Colonic mucosa (tissue), 4 donors: ENCODE measurements at regions not wholly inside any gene's neighbourhood (a gene's known extent, or its start where the extent isn't known, plus 50 kb on each side); places are given as distances from the start of the nearest gene placed in this dataset.
A peak's percentile ranks its signal among the peaks of the same experiment; 100 is the strongest.

ENCODE experiments used
- DNase-seq: peaks from one replicate; pipeline ENCODE4 v3.0.0-alpha.2; 2020
- H3K27ac ChIP-seq: fragments of 200-600 bp; one replicate; pipeline ENCODE4 v1.8.0; 2021
- H3K27me3 ChIP-seq: fragments of 200-600 bp; one replicate; pipeline ENCODE4 v1.8.0; 2021
- H3K36me3 ChIP-seq: fragments of 200-600 bp; one replicate; pipeline ENCODE4 v1.8.0; 2021
- H3K4me1 ChIP-seq: fragments of 200-600 bp; one replicate; pipeline ENCODE4 v1.8.0; 2021; ENCODE audit warnings: mild to moderate bottlenecking
- H3K4me3 ChIP-seq: fragments of 200-600 bp; one replicate; pipeline ENCODE4 v1.8.0; 2021
- H3K9ac ChIP-seq, 2 donors: one replicate each; pipeline ENCODE4 v1.7.0; 2013; ENCODE audit warnings: control low read depth in 2 of 2, low read depth in 2 of 2, low read length in 2 of 2
- H3K9me3 ChIP-seq: fragments of 200-600 bp; one replicate; pipeline ENCODE4 v1.8.0; 2021
- intact Hi-C: fragments of 100-400 bp; cut with DNase I; formaldehyde crosslinking; loops from one replicate; pipeline ENCODE4 v1.14.1; 2022
- TF ChIP-seq, protein P1 (sequence below): fragments of 200-600 bp; IDR thresholded peaks from one replicate; pipeline ENCODE4 v1.8.0; 2022; ENCODE audit warnings: antibody characterized with exemption, mild to moderate bottlenecking
- donor health status: healthy.
- donor health status: DM: no; HTN: no; CAD: no.
- donor health status: DM: no; HTN: no; CAD: no.

DNA sequence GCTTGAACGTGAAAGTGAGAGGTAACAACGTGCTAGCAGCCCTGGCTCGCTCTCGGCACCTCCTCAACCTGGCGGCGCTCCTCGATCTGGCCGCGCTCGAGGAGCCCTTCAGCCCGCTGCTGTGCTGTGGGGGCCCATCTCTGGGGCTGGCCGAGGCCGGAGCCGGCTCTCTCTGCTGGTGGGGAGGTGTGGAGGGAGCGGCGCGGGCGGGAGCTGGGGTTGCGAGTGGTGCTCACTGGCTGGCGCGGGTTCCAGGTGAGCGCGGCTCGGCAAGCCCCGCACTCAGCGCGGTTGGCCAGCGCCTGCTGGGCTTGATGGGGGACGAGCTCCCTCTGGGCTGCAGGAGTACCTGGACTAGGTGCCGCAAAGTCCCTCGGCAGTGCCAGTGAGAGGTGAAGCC lies 52.5 kb upstream of the RPS6KA2 start:
- TF ChIP-seq, protein P1, sequence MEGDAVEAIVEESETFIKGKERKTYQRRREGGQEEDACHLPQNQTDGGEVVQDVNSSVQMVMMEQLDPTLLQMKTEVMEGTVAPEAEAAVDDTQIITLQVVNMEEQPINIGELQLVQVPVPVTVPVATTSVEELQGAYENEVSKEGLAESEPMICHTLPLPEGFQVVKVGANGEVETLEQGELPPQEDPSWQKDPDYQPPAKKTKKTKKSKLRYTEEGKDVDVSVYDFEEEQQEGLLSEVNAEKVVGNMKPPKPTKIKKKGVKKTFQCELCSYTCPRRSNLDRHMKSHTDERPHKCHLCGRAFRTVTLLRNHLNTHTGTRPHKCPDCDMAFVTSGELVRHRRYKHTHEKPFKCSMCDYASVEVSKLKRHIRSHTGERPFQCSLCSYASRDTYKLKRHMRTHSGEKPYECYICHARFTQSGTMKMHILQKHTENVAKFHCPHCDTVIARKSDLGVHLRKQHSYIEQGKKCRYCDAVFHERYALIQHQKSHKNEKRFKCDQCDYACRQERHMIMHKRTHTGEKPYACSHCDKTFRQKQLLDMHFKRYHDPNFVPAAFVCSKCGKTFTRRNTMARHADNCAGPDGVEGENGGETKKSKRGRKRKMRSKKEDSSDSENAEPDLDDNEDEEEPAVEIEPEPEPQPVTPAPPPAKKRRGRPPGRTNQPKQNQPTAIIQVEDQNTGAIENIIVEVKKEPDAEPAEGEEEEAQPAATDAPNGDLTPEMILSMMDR: no peak
- Histone ChIP-seq H3K4me3 (no peak overlapping the region), H3K9ac (no peak overlapping the region), H3K27ac (no peak overlapping the region), H3K36me3 (no peaks in the 10 kb centered on the region), H3K9me3 (no peaks in the 10 kb centered on the region), H3K4me1 (no peaks in the 10 kb centered on the region), H3K27me3 (no peaks in the 10 kb centered on the region)
- intact Hi-C loops: no loop called here
- no peak for DNase-seq

GRCh38 chr6:166678426-166678825 lies 51.4 kb upstream of the RPS6KA2 start:
- Histone ChIP-seq H3K36me3 (no peaks in the 10 kb centered on the region), H3K4me1 (no peaks in the 10 kb centered on the region), H3K27me3 (no peaks in the 10 kb centered on the region), H3K9ac (no peak overlapping the region), H3K4me3 (no peak overlapping the region), H3K9me3 (no peaks in the 10 kb centered on the region), H3K27ac (no peak overlapping the region)
- TF ChIP-seq, protein P1: no peak
- intact Hi-C loops: no loop called here
- DNase-seq: peak; percentile 23

GRCh38 chr6:166677941-166678340 lies 50.9 kb upstream of the RPS6KA2 start:
- H3K27ac ChIP-seq: no peak overlapping the region
- H3K36me3 ChIP-seq: no peaks in the 10 kb centered on the region
- no peak overlapping the region for H3K4me3 ChIP-seq
- TF ChIP-seq, protein P1: no peak
- no peaks in the 10 kb centered on the region for H3K4me1 ChIP-seq
- no peak overlapping the region for H3K9ac ChIP-seq
- intact Hi-C loops: no loop called here
- no peak for DNase-seq
- H3K9me3 ChIP-seq: no peaks in the 10 kb centered on the region
- no peaks in the 10 kb centered on the region for H3K27me3 ChIP-seq
